ENCODE measurements at regions not wholly inside any gene's neighbourhood (a gene's known extent, or its start where the extent isn't known, plus 50 kb on each side); places are given as distances from the start of the nearest gene placed in this dataset.

DNA sequence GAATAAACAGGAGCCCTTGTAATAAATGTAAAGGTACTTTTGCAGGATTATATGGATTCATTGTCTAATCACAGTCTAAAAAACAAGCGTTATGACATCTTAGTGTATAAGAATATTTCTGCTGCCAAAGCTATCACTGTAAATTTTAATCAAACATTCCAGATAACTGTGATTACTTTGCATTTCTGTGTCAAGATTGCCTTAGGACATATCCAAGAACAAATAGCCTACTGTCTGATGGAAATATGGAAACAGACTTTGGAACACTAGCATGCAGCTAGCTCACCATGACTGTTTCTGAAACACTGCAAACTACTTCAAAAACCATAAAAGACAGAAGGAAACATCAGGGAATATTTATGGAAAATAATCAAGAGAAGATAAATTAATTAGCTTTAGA lies 248.7 kb upstream of the ASCC3 start:
- Histone ChIP-seq H2BK5ac (ENCODE audit: insufficient read length, low read length) (no peak overlapping the region), H2BK20ac (ENCODE audit: low read depth, low read length, poor library complexity, severe bottlenecking) (no peak overlapping the region)
- no peak overlapping the region for H3K4me3 Mint-ChIP-seq

More for the DNA sequence above, 248.7 kb upstream of the ASCC3 start:
- Histone ChIP-seq H3K79me2 (ENCODE audit: insufficient read depth, low read length) (no peaks in the 10 kb centered on the region), H3K79me1 (ENCODE audit: insufficient read depth, low read depth, low read length, poor library complexity, severe bottlenecking) (no peaks in the 10 kb centered on the region), H3K27me3 (ENCODE audit: insufficient read depth, low read length) (no peaks in the 10 kb centered on the region), H3K27ac (ENCODE audit: insufficient read length, low read depth, low read length) (no peak overlapping the region), H3K56ac (ENCODE audit: insufficient read length, low read depth, low read length) (no peak overlapping the region), H3T11ph (ENCODE audit: low read length) (no peak overlapping the region), H4K91ac (ENCODE audit: insufficient read length, low read depth, low read length) (no peak overlapping the region), H3K9me3 (ENCODE audit: control insufficient read depth, low read depth, low read length) (no peaks in the 10 kb centered on the region), H2BK15ac (ENCODE audit: low read depth, low read length) (no peak overlapping the region), H4K8ac (replicated peaks; ENCODE audit: insufficient read length, low read depth, low read length) (no peak overlapping the region), H3K4me1 (ENCODE audit: insufficient read depth, low read length) (no peaks in the 10 kb centered on the region), H2BK12ac (ENCODE audit: insufficient read length, low read depth, low read length) (no peak overlapping the region), H3K14ac (ENCODE audit: insufficient read depth, low read length) (no peak overlapping the region), H3K18ac (ENCODE audit: insufficient read length, low read depth, low read length) (no peak overlapping the region), H2AFZ (ENCODE audit: low read length) (no peak overlapping the region), H4K20me1 (ENCODE audit: control insufficient read depth, insufficient read depth, insufficient read length) (no peaks in the 10 kb centered on the region), H3K23ac (ENCODE audit: insufficient read length, low read depth, low read length) (no peak overlapping the region), H3K9ac (ENCODE audit: extremely low read depth, insufficient read length, low read length) (no peak overlapping the region), H3K4ac (ENCODE audit: low read depth, low read length) (no peak overlapping the region), H4K5ac (ENCODE audit: insufficient read length, low read depth, low read length) (no peak overlapping the region), H3K4me2 (ENCODE audit: insufficient read depth, insufficient read length, low read length) (no peak overlapping the region), H3K23me2 (ENCODE audit: insufficient read length, low read depth, low read length, poor library complexity, severe bottlenecking) (no peaks in the 10 kb centered on the region), H2AK5ac (ENCODE audit: insufficient read length, low read length) (no peak overlapping the region), H2BK120ac (ENCODE audit: low read depth, low read length, poor library complexity, severe bottlenecking) (no peak overlapping the region)
- TF ChIP-seq, protein P1, sequence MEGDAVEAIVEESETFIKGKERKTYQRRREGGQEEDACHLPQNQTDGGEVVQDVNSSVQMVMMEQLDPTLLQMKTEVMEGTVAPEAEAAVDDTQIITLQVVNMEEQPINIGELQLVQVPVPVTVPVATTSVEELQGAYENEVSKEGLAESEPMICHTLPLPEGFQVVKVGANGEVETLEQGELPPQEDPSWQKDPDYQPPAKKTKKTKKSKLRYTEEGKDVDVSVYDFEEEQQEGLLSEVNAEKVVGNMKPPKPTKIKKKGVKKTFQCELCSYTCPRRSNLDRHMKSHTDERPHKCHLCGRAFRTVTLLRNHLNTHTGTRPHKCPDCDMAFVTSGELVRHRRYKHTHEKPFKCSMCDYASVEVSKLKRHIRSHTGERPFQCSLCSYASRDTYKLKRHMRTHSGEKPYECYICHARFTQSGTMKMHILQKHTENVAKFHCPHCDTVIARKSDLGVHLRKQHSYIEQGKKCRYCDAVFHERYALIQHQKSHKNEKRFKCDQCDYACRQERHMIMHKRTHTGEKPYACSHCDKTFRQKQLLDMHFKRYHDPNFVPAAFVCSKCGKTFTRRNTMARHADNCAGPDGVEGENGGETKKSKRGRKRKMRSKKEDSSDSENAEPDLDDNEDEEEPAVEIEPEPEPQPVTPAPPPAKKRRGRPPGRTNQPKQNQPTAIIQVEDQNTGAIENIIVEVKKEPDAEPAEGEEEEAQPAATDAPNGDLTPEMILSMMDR (conservative IDR thresholded peaks at IDR 0.05), result no peak
- Mint-ChIP-seq H3K4me1 (no peaks in the 10 kb centered on the region), H3K9me3 (no peaks in the 10 kb centered on the region), H3K36me3 (ENCODE audit: insufficient read depth in 1 of 3, low read depth in 3 of 3) (no peaks in the 10 kb centered on the region; a peak in 1 of 7 replicates), H3K27me3 (ENCODE audit: low read depth) (no peaks in the 10 kb centered on the region), H3K27ac (no peak overlapping the region)
- no peak for DNase-seq
- no CpG with 5 or more reads among the region's 1 CpG for WGBS (ENCODE audit: extremely low coverage, insufficient read length, low lambda C conversion rate)

Data from H9 (cell line).